Activated T-helper 1 cell treated with anti-CD3 and anti-CD28 coated beads, Interleukin-12 subunit alpha, Interleukin-12 subunit beta, Interleukin-2, Interleukin-4 antibody, amounts not matched to agents 30 ng/mL and 10 ng/mL and 1 ng/mL, durations not matched to agents 14 hours and 24 hours and 36 hours (primary cell): ENCODE measurements at regions not wholly inside any gene's neighbourhood (a gene's known extent, or its start where the extent isn't known, plus 50 kb on each side); places are given as distances from the start of the nearest gene placed in this dataset.
A peak's percentile ranks its signal among the peaks of the same experiment; 100 is the strongest.

Source experiments
- DNase-seq: peaks from one replicate; pipeline ENCODE4 v3.0.0; 2021; ENCODE audit warnings: low spot score
- H3K27ac Mint-ChIP-seq: one replicate; pipeline ENCODE4 v1.8.0; 2021; ENCODE audit warnings: mild to moderate bottlenecking, mixed read lengths
- H3K27me3 Mint-ChIP-seq: one replicate; pipeline ENCODE4 v1.8.0; 2022; ENCODE audit warnings: mild to moderate bottlenecking, moderate library complexity, mixed read lengths; ENCODE audit not compliant: insufficient read depth
- H3K36me3 Mint-ChIP-seq: one replicate; pipeline ENCODE4 v1.8.0; 2021; ENCODE audit warnings: low read depth, mixed read lengths
- H3K4me1 Mint-ChIP-seq: one replicate; pipeline ENCODE4 v1.8.0; 2021; ENCODE audit warnings: low read depth, mixed read lengths
- H3K4me3 Mint-ChIP-seq: one replicate; pipeline ENCODE4 v1.8.0; 2021; ENCODE audit warnings: mild to moderate bottlenecking, moderate library complexity, mixed read lengths
- H3K9me3 Mint-ChIP-seq: one replicate; pipeline ENCODE4 v1.8.0; 2021; ENCODE audit warnings: mixed read lengths
- intact Hi-C: fragments of 100-400 bp; cut with micrococcal nuclease; formaldehyde crosslinking; loops from one replicate; pipeline ENCODE4 v1.15.1; 2024

GRCh38 chr3:194070220-194070633 is 65.7 kb upstream of the HES1 start:
- Mint-ChIP-seq H3K4me1 (peaks cover 38% of the 10 kb centered on the region), H3K27ac (no peak overlapping the region)
- DNase-seq: no peak

GRCh38 chr3:194070634-194071409 is 65.1 kb upstream of the HES1 start:
- peaks cover 21% of the 10 kb centered on the region for H3K9me3 Mint-ChIP-seq
- H3K4me3 Mint-ChIP-seq: peak overlapping the region; percentile 46
- peaks cover 7% of the 10 kb centered on the region for H3K36me3 Mint-ChIP-seq
- H3K27me3 Mint-ChIP-seq: peaks cover 60% of the 10 kb centered on the region
- DNase-seq: peak; percentile 65
- intact Hi-C loops: loop anchor here (1.0 to 5.0 kb wide), 3 partner anchors 18 to 131 kb away; no protein-coding TSS in a partner anchor
- H3K27ac Mint-ChIP-seq: no peak overlapping the region
- peaks cover 38% of the 10 kb centered on the region for H3K4me1 Mint-ChIP-seq

More at GRCh38 chr3:194070220-194070633, 65.7 kb upstream of the HES1 start:
- peaks cover 21% of the 10 kb centered on the region for H3K9me3 Mint-ChIP-seq
- intact Hi-C loops: loop anchor here (2.0 to 5.0 kb wide), 2 partner anchors 19 to 132 kb away; no protein-coding TSS in a partner anchor
- H3K4me3 Mint-ChIP-seq: peak overlapping the region; percentile 69
- H3K27me3 Mint-ChIP-seq: peaks cover 57% of the 10 kb centered on the region
- H3K36me3 Mint-ChIP-seq: peaks cover 7% of the 10 kb centered on the region

GRCh38 chr3:194072097-194072428 is 63.9 kb upstream of the HES1 start:
- intact Hi-C loops: loop anchor here (5.0 kb wide), 1 partner anchor 130 kb away; no protein-coding TSS in a partner anchor
- peaks cover 16% of the 10 kb centered on the region for H3K9me3 Mint-ChIP-seq
- H3K27ac Mint-ChIP-seq: no peak overlapping the region
- peaks cover 57% of the 10 kb centered on the region for H3K27me3 Mint-ChIP-seq
- H3K36me3 Mint-ChIP-seq: peaks cover 7% of the 10 kb centered on the region
- H3K4me3 Mint-ChIP-seq: no peak overlapping the region
- H3K4me1 Mint-ChIP-seq: peaks cover 38% of the 10 kb centered on the region
- no peak for DNase-seq

GRCh38 chr3:194072691-194073279 is 63.2 kb upstream of the HES1 start:
- intact Hi-C loops: loop anchor here (5.0 kb wide), 1 partner anchor 130 kb away; no protein-coding TSS in a partner anchor

GRCh38 chr3:194073926-194074325 is 62.0 kb upstream of the HES1 start:
- DNase-seq: no peak
- H3K4me3 Mint-ChIP-seq: no peak overlapping the region
- peaks cover 26% of the 10 kb centered on the region for H3K4me1 Mint-ChIP-seq
- peaks cover 7% of the 10 kb centered on the region for H3K36me3 Mint-ChIP-seq
- intact Hi-C loops: loop anchor here (5.0 kb wide), 1 partner anchor 128 kb away; no protein-coding TSS in a partner anchor
- H3K27ac Mint-ChIP-seq: no peak overlapping the region
- H3K9me3 Mint-ChIP-seq: peaks cover 9% of the 10 kb centered on the region
- peaks cover 61% of the 10 kb centered on the region for H3K27me3 Mint-ChIP-seq

More at GRCh38 chr3:194072691-194073279, 63.2 kb upstream of the HES1 start:
- peaks cover 7% of the 10 kb centered on the region for H3K36me3 Mint-ChIP-seq
- peaks cover 9% of the 10 kb centered on the region for H3K9me3 Mint-ChIP-seq
- peaks cover 32% of the 10 kb centered on the region for H3K4me1 Mint-ChIP-seq
- no peak for DNase-seq
- peak overlapping the region; percentile 49 for H3K4me3 Mint-ChIP-seq
- peaks cover 57% of the 10 kb centered on the region for H3K27me3 Mint-ChIP-seq
- no peak overlapping the region for H3K27ac Mint-ChIP-seq

- Mint-ChIP-seq H3K27me3 (peaks cover 69% of the 10 kb centered on the region), H3K36me3 (peaks cover 6% of the 10 kb centered on the region), H3K9me3 (no peaks in the 10 kb centered on the region), H3K4me1 (peaks cover 15% of the 10 kb centered on the region), H3K4me3 (no peak overlapping the region), H3K27ac (no peak overlapping the region)
- intact Hi-C loops: no loop called here
- no peak for DNase-seq
Observed at GRCh38 chr3:194075088-194075615, 60.8 kb upstream of the HES1 start.

GRCh38 chr3:194075802-194076460 is 60.0 kb upstream of the HES1 start:
- no peaks in the 10 kb centered on the region for H3K9me3 Mint-ChIP-seq
- peaks cover 6% of the 10 kb centered on the region for H3K36me3 Mint-ChIP-seq
- H3K4me1 Mint-ChIP-seq: peaks cover 15% of the 10 kb centered on the region
- intact Hi-C loops: no loop called here
- H3K27me3 Mint-ChIP-seq: peaks cover 76% of the 10 kb centered on the region
- DNase-seq: no peak
- no peak overlapping the region for H3K4me3 Mint-ChIP-seq
- H3K27ac Mint-ChIP-seq: no peak overlapping the region

GRCh38 chr3:194076475-194076874 is 59.5 kb upstream of the HES1 start:
- Mint-ChIP-seq H3K27ac (no peak overlapping the region), H3K4me3 (no peak overlapping the region), H3K36me3 (peaks cover 6% of the 10 kb centered on the region), H3K9me3 (no peaks in the 10 kb centered on the region), H3K27me3 (peaks cover 76% of the 10 kb centered on the region), H3K4me1 (peaks cover 13% of the 10 kb centered on the region)
- intact Hi-C loops: no loop called here
- DNase-seq: no peak

- peaks cover 5% of the 10 kb centered on the region for H3K4me1 Mint-ChIP-seq
- peaks cover 68% of the 10 kb centered on the region for H3K27me3 Mint-ChIP-seq
- H3K4me3 Mint-ChIP-seq: no peak overlapping the region
- peaks cover 4% of the 10 kb centered on the region for H3K36me3 Mint-ChIP-seq
- intact Hi-C loops: no loop called here
- no peak overlapping the region for H3K27ac Mint-ChIP-seq
- no peaks in the 10 kb centered on the region for H3K9me3 Mint-ChIP-seq
- DNase-seq: no peak
Observed at GRCh38 chr3:194077602-194078001, 58.3 kb upstream of the HES1 start.

- Mint-ChIP-seq H3K36me3 (no peaks in the 10 kb centered on the region), H3K4me3 (no peak overlapping the region), H3K27ac (no peak overlapping the region), H3K4me1 (no peaks in the 10 kb centered on the region), H3K27me3 (peaks cover 64% of the 10 kb centered on the region), H3K9me3 (no peaks in the 10 kb centered on the region)
- intact Hi-C loops: no loop called here
- no peak for DNase-seq
Observed at GRCh38 chr3:194078045-194078821, 57.7 kb upstream of the HES1 start.

GRCh38 chr3:194079702-194080172 is 56.2 kb upstream of the HES1 start:
- Mint-ChIP-seq H3K4me3 (no peak overlapping the region), H3K9me3 (no peaks in the 10 kb centered on the region), H3K27me3 (peaks cover 59% of the 10 kb centered on the region), H3K4me1 (peaks cover 11% of the 10 kb centered on the region), H3K27ac (no peak overlapping the region), H3K36me3 (no peaks in the 10 kb centered on the region)
- intact Hi-C loops: no loop called here
- no peak for DNase-seq

GRCh38 chr3:194080436-194080835 is 55.5 kb upstream of the HES1 start:
- peaks cover 18% of the 10 kb centered on the region for H3K4me1 Mint-ChIP-seq
- H3K27ac Mint-ChIP-seq: no peak overlapping the region
- no peaks in the 10 kb centered on the region for H3K9me3 Mint-ChIP-seq
- intact Hi-C loops: no loop called here
- peaks cover 53% of the 10 kb centered on the region for H3K27me3 Mint-ChIP-seq
- no peak for DNase-seq
- H3K36me3 Mint-ChIP-seq: no peaks in the 10 kb centered on the region
- no peak overlapping the region for H3K4me3 Mint-ChIP-seq
